Fibroblast of skin of right biceps (primary cell): ENCODE measurements at regions not wholly inside any gene's neighbourhood (a gene's known extent, or its start where the extent isn't known, plus 50 kb on each side); places are given as distances from the start of the nearest gene placed in this dataset.

Experiments used
- DNase-seq: peaks from one replicate; pipeline ENCODE4 v3.0.0-alpha.2; 2013

DNA sequence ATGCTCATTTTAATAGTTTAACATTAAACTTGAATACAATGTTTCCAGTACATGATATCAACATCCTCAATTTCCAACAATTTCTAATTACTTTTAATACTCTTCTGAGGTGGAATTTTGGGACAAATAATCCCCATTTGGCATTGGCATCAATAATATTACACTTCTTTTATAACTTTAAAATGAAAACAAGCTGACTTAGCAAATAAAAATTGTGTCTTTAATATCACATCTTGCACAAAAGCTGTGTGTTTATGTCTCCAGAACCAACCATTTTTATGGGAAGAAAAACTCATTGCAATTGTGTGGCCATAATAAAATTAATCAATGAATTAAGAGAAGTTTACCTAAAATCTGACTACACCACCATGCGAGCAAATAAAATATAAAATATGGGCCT is 2552.6 kb downstream of the PCDH7 start:
- no peak for DNase-seq

DNA sequence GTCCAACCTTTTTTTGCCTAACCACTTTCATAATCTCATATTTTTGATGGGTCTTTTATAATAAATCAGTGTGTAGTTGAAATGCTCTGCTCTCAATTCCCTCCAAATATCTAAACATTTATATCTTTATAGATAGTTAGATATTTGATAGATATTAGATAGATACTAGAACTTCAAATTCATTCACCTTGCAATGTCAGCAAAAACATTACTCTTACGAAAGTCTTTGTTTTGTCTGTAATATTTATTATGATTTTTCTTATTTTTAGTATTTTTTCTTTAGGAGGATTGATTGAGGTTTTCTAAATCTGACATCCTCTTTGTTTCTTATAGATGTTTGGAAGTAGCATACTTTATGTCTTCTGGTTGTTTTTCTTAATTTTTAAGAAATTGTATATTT is 2563.6 kb downstream of the PCDH7 start:
- DNase-seq = no peak

DNA sequence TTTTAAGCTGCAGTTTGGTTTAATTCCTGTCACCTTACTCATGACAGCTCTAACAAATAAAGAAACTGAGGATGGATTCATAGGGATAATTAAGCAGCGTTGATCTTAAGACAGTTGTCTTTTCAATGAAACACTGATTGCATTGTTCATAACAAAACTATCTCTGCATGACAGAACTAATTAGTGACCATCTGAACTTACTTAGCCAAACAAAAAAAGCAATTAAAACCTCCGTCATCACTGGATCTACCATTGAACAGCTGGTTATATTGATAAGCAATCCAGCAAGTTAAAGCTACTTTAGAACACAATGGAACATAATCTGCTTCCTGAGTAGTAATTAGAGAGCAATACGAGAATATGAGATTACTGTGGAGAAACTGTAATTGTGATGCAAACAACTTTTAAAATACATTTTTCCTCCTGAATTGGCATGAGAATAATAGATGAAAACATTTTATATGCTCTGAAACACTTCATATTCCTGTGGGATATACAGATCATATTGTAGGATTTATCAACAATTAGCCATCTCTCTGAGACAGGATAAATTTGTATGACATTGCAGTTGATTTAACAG is 2576.8 kb downstream of the PCDH7 start:
- no peak for DNase-seq

DNA sequence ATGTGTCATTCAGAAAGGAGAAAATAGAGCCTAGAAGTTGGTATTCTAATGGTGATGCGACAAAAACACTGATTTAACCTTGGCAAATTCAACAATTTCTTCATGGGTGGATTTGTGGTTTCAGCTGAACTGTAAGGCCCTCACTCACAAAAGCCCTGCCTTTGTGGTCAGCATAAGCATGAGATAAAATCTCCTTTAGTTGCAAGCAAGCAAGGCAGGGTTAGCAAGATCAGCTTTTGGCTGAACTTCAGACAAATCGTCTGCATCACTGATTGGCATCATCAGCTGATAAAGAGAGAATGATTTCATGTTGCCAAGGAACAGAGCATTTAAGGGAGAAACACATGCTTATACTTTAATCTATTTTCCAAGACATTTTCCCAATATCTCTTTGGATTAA is 2582.2 kb downstream of the PCDH7 start:
- DNase-seq = peak; percentile 14

DNA sequence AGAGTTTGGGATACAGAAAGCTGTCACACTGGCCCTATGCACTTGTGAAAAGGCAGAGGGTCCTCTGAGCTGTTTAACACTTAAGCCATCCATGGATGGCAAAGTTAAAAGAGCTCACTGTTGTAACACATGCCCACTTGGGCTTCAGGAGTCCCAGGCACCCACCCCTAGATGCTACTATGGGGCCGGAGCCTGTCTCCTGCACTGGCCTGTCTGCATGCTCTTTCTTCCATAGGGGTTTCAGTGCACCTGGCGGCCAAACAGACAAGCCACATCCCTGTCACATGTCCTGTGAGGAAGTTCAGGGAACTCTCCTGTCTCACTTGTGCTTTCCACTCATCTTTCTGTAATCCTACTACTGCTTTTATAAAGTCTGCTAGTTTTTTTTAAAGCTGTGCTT is 2586.0 kb downstream of the PCDH7 start:
- no peak for DNase-seq

DNA sequence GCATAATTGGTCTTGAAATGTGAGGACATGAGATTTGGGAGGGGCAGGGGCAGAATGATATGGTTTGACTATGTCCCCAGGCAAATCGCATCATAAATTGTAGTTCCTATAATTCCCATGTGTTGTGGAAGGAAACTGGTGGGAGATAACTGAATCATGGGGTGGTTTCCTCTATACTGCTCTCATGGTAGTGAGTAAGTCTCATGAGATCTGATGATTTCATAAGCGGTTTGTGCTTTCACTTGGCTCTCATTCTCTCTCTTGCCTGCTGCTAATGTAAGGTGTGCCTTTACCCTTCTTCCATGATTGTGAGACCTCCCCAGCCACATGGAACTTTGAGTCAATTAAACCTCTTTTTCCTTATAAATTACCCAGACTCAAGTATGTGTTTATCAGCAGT is 2595.9 kb downstream of the PCDH7 start:
- peak; percentile 1 for DNase-seq

DNA sequence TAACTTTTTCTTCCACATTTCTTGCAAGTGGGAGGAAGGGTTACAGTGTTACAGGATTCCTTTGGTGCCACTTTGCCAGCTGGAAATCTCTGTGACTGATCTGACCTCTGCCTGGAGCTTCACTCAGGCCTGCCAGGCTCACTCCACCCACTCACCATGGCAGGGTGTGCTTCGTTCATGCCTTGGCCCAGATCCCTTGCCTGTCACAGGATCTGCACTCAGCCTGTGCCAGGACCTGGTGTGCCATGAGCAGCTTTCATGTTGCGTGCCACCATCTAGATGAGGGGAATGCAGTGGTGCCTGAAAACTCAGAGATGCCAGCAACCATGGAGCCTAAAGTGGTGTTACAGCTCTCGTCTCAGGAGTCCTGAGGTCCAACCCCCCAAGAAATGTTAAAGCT is 2596.4 kb downstream of the PCDH7 start:
- no peak for DNase-seq

DNA sequence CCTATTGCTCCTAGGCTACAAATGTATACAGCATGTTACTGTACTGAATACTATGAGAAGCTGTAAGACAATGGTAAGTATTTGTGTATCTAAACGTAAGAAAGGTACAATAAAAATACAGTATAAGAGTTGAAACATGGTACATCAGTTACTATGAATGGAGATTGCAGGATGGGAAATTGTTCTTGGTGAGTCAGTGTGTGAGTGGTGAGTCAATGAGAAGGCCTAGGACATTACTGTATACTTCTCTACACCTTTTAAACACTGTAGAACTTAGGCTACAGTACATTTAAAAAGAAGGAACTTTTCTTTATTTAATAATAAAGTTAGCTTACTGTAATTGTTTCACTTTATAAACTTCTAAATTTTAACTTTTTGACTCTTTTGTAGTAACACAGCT is 2603.2 kb downstream of the PCDH7 start:
- DNase-seq = no peak

DNA sequence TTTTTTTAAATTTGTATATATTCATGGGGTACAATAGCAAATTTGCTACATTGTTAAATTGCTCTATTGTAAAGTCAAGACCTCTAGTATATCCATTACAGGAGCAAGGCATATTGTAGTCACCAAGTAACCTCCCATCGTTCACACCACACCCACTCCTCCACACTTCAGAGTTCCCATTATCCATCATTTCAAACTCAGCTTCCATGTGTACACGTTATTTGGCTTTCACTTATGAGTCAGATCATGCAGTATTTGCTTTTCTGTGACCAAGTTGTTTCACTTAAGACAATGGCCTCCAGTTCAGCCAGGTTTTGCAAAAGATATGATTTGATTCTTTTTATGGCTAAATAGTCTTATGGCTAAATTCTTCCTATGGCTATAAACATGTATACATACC is 2614.2 kb downstream of the PCDH7 start:
- DNase-seq = no peak

DNA sequence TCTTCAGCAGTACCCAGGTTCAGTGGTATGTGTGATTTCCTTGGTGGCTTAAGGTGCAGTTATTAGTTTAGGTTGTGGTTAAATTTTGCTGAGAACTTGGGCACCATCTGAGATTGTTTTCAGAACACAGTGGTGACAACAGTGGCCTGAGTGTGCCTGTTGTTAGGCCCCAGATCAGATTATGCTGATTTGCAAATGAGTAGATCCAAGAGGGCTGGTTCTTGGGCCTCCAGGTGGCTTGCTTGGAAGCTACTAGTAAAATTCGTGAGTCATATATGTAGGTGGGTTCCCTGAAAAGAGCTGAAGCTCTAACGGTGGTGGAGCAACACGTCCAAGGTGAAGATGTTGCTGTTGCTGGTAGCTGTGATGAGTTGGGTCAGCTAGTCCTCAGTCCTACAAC is 2619.6 kb downstream of the PCDH7 start:
- DNase-seq = no peak

DNA sequence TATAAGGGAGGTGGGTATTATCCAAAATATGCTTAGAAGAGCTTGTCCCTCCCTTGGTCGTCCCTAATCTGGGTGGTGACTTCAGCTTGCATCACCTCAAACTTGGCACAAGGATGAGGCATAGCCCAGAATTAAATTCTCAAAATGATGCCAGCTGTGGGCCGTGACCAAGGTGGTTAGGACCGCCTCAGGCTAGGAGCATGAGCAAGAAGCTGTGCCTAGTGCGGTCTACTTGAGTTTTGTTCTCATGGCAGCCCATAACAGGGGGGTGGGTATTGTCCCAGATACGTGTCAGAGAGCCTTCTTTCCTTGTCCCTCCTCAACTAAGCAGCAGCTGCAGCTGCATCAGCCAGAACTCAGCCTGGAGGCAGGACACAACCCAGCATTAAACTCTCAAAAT is 2620.0 kb downstream of the PCDH7 start:
- no peak for DNase-seq

DNA sequence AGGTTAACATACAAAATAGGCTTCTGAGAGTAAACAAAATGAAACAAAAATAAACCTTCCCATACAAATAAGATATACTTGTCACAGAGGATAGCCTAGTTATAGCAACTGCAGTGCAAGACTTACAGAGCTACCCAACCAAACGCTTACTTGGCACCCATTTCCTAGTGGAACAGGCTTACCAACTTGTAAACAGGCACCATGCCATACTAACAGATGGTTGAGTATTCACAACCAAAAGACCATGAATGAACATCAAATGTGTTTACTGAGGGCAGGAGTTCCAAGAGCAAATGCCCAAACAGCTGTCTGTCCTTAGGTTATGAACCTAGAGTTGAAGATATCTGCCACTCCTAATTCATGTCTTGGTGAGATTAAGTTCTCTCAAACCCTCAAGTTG is 2629.2 kb downstream of the PCDH7 start:
- DNase-seq = no peak

DNA sequence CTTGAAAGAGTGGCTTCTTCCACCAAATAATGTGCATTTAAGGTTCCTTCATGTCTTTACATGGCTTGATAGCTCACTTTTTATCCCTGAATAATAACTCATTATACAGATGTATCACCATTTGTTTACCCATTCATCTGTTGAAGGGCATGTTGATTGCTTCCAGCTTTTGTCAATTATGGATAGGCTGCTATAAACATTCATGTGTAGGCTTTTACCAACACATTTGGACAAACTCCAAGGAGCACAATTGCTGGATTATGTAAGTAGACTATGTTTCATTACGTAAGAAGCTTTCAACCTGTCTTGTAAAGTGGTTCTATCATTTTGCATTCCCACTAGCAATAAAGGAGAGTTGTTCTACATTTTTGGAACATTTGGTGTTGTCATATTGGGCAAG is 2637.0 kb downstream of the PCDH7 start:
- DNase-seq = no peak

DNA sequence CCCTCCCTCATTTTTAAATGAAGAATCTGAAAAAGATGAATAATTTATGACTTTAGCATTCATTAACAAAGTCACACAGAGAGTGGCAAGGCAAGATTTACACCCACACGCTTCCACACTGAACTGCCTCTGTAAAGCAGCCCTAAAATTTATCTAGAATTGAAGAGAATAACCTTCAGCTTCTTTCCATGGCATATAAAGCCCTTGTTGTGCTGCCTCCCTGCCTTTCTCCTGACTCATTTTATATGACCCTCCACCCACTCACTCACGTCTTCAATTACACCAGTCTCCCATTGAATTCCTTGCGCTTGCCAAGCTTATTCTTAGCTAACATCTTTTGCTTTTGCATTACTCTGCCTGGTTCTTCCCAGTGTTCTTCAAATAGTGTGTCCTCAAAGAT is 2649.3 kb downstream of the PCDH7 start:
- DNase-seq = peak; percentile 33

DNA sequence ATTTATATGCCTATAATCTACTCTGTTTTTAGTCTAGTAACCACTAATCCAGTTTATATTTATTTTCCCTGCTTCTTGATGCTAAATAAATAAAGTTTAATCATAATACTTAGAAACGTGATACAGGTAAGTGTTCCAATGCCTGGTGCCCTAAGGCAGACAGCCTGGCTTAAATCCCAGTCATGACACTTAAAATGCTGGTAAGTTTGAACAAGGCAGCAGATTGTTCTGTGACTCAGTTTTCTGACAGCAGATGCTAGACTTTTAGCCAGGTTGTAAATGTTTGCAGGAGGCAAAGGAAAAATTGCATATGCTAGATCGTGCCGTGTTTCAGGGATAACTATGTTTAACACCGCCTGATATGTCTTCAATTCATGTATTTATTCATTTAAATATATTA is 2661.6 kb downstream of the PCDH7 start:
- DNase-seq = no peak

DNA sequence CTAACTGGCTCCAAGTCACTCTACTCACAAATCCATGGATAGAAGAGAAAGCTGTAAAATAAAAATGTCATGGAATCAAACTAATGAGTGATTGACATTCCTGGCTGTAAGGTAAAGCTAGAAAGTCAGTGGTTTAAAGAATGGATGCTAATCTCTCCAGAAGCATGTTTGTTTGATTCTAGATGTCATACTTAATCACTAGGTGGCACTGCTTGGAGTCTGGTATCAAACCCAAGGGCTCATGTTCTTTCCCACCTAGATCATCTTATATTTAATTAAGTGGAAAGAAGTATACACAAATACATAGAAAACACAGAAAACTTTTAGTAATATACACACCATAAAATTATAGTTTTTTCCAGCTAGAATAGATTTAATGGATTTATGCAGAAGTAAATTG is 2666.6 kb downstream of the PCDH7 start:
- DNase-seq = no peak

DNA sequence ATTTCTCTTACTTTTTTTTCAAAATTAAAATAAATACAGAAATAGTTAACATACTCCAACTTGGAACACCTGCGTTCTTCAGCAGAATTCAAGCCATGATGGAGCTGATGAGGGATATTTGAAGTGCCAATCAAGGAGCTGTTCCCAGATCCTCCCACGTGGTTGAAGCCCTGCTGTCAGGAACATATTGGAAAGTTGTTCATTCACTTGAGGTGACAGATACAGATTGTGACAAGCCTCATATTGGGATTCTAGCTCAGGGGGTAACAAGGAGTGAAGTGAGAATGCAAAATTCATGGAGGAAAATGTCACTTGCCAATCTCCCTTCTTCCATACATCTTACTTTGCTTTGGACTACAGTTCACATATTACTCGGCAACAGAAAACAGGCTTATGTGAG is 2670.8 kb downstream of the PCDH7 start:
- DNase-seq = no peak

DNA sequence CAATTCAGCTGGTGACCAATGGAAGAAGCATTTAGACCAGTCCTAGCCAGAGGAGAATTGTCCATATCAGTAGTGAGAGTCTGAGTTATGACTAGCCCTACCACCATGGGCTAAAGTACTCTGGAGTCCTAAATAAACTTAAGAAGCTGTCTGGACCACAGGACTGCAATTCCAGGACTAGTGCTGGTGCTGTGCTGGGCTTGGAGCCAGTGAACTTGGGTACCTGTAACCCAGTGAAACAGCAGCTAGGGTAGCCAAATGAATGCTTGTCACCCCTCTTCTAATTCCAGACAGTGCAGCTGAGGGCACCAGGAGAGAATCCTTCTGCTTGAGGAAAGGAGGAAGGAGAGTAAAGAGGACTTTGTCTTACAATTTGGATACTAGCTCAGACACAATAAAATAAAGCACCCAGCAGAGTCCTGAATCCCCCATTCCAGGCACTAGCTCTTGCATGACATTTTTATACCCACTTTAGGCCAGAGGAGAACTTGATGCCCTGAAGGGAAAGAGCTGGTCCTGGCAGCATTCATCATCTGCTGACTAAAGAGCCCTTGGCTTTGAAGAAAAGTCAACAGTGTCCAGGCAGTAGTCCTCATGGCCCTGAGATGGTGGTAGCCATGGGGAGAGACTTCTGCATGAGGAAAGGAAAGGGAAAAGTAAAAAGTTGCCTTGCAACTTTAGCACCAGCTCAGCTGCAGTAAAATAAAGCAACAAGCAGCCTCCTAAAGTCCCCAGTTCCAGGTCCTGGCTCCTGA is 2675.7 kb downstream of the PCDH7 start:
- DNase-seq = no peak

DNA sequence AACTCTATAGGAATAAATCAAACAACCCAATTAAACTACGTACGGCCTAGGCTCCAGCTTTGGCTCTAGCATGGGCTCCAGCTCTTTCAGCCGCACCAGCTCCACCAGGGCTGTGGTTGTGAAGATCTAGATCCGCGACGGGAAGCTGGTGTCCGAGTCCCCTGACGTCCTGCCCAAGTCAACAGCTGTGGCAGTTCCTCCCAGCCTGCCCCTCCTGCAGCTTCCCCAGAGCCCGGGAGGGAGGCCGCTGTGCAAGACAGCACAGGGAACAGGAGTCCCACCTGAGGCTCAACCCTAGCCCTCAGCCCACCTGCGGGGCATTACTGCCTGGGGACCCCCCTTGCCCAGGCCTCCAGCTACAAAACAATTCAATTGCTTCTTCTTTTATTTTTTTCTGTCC is 2680.3 kb downstream of the PCDH7 start:
- no peak for DNase-seq

DNA sequence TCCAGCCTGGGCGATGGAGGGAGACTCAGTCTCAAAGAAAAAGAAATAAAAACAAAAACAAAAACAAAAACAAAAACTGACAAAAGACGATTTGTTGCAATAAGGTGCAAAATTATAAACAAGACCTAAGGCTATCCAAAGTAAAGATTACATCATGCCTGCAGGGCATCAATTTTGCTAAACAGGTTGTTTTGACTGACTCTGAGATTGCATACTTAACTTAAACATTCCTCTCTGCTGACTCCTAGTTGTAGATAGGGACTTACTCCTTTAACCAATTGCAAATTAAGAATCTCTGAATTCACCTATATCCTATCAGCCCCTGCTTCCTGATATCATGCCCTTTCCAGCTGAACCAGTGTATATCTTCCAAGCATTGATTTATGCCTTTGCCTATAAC is 2687.3 kb downstream of the PCDH7 start:
- no peak for DNase-seq

DNA sequence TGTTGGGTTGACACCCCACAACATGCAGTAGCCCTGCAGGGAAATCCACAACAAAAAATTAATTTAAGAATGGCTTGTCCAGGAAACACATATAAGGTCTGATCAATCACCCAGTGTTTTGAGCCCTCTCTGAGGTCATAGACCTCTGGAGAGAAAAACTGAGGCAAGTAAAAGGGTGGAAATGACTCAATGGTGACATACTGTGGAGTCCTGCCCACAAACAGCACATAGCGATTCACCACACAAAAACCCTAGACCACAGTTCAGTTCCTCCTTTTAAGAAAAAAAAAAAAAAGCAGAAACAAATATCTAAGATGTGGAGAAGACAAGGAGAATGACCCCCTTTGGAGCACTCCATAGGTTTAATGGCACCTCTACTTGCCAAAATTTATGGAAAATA is 2691.0 kb downstream of the PCDH7 start:
- peak; percentile 50 for DNase-seq

DNA sequence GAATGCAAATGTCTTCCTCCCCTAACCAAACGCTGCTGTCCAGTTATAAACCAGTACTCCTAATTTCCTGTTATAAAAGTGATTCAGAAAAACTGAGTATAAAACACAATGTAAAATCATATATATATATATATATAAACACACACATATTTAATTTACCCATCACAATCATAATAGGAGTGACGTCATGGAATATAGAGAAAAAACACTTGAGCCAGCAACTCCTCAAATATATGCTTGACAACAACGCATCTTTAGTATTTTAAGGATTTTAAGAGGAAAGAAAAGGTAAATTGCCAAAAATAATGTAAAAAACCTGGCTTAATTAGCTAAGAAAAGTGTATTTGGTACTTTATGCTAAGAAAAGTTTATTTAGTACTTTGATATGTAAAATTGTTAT is 2701.7 kb downstream of the PCDH7 start:
- DNase-seq = no peak

DNA sequence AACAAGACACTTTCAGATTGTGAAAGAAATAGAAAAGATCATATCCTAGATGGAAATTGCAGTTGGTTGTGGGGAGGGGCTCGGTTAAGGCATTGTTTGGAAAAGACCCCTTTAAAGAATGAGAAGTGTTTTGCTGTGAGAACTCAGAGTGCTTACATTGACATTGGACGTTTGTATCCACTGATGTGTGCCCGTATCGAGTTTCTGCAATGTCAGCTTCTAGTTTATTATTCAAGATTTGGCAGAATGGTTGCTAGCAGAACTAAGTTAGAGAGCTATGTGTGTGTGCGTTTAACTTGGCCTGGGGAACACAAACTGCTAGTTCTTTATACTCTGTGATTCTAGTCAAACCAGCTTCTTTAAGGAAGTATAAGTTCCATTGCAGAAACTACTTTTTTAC is 2702.5 kb downstream of the PCDH7 start:
- DNase-seq = no peak

DNA sequence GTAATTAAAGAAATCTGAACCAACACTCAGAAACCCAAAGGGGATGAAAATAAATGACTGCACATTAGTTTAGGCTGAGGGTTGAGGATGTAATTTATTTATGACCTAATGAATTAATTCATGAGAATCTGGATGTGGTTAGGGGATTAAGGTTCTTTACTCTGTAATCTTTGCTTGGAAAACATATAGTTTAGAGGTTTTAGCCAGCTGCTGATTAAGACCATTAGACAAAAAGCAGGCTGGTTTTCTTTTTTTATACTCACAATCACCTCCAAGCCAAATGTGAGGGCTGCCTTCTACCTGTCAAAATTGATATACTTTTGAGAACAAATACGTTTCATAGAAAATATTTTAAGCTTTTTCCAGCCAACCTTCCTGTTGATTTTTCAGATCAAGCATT is 2705.8 kb downstream of the PCDH7 start:
- no peak for DNase-seq

DNA sequence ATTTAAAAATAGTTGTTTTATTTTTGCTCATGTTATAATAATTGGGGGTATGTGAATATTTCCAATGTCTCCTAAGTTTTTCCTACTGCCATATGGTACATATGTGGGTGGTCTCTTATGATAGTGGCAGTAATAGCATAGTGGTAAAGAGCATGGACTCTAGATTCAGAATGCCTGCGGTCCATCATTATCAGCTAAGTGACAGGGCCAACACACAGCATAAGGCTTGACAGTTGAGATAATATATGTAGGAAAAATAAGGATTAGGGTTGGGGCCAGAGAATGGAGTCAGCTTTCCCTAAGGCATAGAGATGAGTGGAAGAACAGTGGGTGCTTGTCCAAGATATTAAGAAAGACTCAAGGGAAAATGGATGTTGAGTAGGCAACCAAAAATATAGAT is 2707.5 kb downstream of the PCDH7 start:
- DNase-seq = no peak
